Kidney glomerular epithelial cell (primary cell): ENCODE measurements at regions not wholly inside any gene's neighbourhood (a gene's known extent, or its start where the extent isn't known, plus 50 kb on each side); places are given as distances from the start of the nearest gene placed in this dataset.
"Not testable (repeated sequence)": the region's sequence is repeated elsewhere in the genome, so short reads cannot be mapped to it uniquely, and the experiment has no call there.

ENCODE experiments used
- DNase-seq: peaks from one replicate; lab custom pipeline; 2025; lab: John Stamatoyannopoulos, UW

DNA sequence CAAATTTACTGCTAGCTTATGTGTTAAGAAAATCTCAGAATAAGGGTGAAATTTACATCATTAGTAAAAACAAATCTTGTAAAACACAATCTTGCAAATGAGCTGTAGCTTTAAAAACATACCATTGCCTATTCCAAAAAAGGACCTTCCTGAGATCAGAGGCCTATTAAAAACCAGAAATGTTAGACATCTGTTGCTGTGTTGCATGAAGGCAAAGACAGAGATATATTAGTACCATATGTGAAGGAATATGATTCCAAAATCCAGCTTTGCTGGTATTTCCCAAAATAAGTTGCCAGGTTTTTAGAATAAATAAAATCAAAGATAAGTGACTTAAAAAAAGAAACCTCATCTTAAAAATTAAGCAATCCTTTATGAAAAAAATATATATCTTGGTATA, 504.1 kb upstream of the CDIN1 start:
- DNase-seq, result no peak

DNA sequence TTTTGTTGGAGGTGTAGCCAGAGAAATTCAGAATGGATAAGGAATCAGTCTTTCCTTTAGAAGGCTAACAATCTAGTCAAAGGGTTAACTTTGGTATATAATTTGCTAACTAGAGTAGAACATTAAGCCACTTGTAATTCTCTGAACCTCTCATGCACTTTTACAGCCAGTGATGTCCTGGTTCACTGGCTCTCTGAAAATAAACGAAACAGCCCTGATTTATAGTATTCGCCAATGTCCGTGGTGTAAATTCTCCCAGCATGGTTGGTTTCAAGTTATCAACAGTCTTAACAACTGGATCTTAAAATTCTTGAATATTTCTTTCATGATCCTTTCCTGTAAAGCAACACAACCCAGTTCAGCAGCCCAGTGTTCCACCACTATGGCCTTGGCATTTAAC, 500.4 kb upstream of the CDIN1 start:
- peak; percentile 38 for DNase-seq

DNA sequence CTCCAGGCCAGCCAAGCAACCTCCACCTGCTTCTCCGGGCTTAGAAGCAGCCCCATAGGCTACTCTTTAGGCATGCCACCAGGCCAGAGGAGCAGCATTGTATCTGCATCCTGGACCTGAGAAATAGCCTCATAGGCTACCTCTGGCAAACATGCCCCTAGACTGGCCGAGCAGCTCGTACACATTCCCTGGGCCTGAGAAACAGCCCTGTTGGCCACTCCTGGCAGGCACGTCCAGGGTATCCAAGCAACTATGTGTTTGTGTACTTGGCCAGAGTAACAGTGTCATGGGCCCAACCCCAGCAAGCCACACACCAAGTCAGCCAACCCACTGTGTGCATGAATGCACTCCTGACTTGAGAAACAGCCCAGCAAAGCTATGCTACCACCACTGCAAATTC, 498.7 kb upstream of the CDIN1 start:
- DNase-seq, result no peak

DNA sequence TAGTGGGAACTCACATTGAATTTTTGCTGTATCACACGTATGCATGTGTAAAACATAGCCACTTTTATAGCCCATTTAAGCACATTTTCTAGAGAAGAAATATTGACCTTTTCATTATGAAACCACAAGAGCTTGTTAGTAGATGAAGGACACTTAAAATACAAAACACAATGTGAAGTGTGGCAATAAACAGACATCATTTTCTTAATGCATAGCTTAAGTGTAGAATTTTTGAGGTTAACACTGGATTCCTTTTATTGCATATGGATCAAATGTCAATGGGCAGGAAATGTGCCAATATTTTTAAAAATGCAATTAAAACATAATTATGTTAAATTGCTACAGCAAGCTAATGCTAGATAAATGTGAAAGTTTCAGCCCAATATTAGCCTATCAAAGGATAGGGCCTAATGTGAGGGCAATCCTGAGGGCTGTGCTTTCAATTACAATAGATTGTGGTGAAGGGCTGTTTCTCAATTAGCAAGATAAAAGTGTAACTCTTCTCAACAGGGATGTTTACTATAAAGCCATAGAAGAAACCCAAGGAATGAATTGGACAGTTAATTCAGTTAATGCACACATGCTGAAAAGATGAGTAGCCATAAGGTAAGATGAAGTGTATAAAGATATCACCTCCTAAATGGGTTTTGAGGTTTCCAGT, 489.0 kb upstream of the CDIN1 start:
- DNase-seq, result no peak

DNA sequence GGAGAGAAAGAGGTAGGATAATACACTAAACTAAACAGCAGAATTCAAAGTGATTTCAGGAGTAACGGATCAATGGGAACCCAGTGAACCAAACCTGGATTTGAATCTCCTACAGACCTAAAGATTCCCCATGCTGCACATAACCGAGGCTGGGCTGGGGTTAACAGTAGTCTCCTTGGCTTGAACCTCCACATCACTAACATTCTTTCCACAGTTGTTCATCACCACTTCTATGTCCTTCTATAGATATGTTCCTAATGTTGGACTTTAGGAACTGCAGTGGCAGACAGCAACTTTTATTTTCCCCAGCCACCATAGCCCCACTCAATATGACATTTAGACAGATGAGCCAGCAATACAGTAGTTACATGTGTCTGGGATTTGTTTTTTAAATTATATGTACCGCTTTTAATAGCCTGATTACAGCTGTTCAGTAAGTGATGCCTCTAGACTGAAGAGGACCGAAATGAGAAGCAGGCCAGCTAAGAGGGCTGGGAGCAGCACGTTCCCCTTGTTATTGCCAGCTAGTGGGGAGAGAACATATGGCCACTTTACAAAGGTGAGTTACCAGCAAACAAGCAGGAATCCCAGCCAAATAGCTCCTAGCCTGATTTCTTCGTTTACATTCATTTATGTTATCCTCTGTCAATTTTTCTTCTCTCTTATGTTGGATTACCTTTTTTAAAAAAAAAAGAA, 472.6 kb upstream of the CDIN1 start:
- DNase-seq, result no peak

DNA sequence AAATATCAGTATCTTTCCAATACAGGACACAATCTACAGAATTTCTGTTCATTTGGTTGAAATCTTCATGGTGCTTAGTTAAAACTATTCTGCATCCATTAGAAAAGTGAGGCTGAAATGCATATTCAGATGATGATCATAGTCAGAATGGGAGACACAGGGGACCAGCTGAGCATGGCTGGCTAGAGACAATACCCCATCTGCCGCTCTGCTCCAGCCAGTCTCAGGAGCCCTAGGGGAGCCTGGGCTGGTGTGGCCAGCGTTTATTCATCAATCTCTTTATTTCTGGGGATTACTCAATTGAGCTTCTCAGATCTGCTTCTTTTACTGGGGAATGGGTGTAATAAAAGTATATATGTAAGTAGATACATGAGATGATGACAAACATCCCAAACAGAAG, 470.9 kb upstream of the CDIN1 start:
- no peak for DNase-seq

DNA sequence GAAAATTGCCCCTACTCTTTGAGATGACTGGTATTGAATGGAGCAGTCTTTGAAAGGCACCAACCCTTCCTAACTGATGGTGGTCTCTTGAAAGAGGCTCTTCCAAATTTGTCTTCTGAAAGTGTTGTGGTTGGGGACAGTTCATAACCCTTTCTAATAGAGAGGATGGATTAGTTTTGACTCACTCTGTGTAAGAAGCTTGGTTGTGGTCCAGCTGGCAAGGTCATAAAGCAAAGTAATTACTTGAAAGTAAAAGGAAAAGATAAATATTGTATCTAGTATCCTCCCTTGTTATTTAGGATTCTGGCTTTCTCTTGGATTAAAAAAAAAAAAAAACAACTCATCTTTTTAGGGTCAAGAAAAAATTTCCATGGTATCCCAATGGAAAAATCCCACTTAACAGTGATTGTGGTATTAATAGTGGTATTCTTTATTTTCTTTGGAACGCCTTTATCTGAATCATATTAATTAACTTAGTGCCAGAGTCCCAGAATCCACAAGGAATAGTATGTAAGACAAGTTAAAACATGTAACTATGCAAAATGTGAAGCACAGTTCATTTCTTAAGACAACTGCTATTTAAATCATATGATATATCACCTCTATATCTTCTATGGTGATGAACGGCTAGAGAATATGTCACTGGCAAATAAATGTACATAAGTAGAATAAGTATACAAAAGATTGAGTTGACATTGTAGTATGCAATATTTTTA, 469.3 kb upstream of the CDIN1 start:
- no peak for DNase-seq

DNA sequence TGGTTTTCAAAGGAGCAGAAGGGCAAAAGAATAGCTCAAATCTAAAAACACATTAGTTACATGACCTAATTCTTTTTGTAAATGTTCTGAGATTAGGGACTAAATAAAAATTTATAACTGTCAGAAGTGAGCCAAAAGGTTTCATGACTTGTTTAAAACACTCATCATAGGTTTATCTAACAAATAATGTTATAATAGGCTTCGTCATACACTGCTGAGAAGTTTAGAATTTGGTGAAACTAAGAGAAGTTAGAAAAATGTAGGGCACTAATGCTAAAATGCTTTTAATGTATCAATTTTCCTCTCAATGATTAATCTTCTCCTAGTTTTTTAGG, 468.8 kb upstream of the CDIN1 start:
- DNase-seq, result no peak

DNA sequence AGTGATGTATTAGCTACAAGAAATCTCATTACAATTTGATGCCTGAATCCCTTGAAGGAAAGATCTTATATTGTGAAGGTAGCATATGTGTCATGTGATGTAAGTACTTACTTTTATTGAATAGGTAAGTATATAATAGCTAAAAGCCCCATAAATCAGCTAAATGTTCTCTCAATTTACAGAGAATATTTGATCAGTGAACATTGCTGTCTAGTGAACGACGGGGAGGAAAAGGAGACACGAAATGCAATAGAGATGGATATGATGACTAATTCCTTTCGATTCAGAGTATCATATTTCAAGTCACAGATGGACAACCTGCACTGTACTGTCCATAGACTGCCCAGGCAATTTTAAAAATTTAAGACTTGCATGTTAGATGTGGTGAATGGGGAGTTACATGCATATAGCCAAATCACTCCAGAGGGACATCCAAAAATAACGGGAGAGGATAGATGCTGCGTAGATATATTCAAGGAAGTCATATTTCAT, 462.1 kb upstream of the CDIN1 start:
- DNase-seq, result no peak

DNA sequence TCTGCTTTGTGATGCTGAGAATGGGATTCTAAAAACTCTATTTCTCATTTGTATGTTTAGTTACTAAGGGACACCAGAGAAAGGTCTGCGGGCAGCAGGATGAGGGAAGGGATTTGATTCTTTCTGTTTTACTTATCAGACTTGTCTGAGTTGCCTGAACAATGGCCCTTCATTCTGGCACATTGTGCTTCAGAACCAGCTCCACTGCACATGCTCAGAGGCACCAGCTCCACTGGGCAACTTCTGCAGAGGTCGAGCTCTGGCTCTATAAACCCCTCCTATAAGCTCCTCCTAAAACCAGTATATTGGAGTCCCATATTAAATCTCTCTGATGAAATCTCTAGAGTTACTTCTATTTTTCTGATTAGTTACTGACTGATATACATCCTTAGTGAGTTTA, 453.2 kb upstream of the CDIN1 start:
- no peak for DNase-seq

DNA sequence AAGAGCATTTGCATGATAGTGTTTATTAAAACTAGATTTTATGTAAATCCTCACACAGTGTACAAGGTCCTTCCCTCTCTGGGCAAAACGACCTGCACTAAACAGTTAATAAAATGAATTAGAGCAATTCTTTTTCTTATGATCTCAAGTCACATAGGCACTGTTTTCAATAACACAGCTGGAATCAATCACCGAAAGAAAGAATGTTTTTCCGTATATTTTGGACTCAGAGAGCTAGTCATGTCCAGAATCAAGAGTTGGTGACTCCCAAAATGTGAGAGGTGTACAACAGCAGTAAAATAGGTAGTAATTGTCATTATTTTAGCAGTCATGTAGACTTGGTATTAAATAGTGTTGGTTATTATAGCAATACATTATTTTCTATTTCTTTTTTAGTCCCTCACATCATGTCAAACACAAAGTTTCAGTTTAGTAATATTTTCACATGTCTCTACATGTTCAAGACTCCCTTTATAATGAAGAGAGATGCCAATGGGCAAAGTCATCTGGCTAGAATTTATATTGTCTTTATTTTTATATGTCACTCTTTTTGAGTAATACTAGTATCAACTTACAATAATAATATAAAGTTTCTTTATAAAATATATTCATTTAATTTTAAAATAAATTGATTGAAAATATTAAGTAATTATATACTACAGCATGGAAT, 448.6 kb upstream of the CDIN1 start:
- DNase-seq, result no peak

DNA sequence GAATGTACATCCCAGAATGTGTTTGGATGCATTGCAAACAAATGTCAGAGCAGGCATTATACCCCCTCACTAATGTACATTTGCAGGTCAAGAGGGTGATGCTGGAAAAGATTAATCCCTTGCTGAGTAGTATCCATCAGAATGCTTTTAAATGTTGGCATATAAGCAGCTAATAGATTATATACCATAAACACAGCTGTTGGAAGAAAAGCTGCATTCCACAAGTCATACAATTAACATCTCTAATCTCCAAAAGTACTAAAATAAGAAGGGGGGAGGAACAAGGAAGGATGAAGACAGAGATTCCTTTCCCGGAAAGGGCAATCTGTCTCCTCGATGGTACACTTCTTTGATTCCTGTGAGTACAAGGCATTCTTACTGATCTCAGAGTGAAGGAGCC, 445.7 kb upstream of the CDIN1 start:
- DNase-seq, result no peak

DNA sequence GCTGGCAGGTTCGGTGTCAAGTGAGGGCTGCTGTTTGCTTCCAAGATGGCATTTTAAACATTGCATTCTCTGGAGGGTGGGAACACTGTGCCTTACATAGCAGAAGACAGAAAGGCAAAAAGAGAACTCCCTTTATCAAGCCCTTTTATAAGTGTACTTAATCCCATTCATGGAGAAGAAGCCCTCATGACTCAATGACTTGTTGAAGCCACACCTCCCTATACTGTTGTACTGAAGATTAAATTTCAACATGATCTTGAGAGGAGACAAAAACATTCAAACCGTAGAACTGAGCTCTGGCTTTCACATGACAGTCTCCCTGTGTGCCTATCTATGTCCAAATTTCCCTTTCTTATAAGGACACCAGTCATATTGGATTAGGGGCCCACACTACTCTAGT, 443.4 kb upstream of the CDIN1 start:
- DNase-seq, result no peak

DNA sequence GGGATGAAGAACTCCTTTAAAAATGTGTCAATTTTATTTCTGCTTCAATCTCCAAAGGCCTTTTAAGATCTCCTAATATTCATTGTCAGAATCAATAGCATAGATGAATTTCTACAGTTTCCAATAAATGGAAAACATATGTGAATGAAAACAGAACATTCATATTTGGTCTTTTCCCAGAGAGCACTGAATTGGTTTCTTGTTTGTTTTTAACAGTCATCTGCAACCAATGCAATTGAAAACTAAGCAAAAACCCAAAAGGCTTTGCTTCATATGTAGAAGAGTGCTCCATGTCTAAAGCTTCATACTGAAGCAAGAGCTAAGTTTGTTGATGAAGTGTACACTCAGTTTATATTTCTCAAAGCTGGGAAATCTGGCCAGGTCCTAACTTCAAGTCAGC, 426.5 kb upstream of the CDIN1 start:
- DNase-seq, result no peak

DNA sequence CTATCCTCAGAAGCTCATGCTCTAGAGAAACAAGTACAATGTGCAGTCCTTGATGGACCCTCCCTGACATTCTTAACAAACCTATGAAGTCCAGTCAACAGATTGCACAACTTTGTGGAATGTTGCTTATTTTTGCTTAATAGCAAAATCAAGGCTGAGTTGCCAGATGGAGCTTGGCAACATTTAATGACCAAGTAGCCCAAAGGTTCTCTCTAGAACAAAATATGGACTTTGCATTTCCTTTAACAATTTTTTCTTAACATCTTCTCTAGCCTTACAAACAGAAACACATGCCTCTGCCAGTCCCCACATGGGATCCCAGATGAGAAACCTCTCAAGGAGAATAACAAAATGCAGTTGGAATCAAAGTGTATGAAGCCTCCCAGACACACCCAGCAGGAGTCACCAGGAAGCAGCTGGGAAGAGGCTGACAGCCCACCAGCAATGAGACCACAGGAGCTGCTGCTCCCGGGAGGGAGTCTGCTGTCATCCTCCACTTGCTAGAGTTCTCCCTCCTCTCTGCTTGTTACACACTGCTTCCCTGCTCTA, 422.5 kb upstream of the CDIN1 start:
- DNase-seq, result no peak

DNA sequence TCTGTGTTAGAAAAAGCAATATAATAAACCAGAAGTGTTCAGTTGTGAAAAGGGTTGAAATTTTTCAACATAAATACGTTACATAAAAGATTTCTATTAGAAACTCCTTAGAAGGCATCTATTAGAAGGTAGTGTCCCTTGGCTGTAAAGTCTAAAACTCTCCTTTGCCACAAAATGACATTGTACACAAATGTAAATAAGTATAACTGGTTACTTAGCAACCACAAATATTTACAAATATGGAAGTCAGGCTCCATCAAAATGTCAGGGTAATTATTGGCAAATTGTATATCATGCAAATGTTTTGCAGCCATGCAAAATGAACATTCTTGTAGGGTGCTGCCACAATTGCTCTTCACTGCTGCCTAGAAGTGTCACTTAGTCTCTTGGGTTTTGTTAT, 419.1 kb upstream of the CDIN1 start:
- DNase-seq, result no peak

DNA sequence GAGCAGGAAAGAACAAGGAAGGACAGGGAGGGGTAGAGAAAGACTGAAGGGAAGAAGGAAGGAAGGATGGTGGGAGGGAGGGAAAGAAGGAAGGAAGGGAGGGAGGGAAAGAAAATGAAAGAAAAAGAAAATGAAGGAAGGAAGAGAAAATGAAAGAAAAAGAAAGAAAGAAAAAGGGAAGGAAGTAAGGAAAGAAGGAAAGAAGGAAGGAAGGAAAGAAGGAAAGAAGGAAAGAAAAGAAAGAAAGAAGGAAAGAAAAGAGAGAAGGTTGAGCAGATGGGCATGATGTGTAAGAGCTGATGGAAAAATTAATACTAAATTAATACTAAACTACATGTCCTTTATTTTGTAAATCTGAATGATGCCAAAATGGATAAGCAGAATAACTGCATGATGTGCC, 418.3 kb upstream of the CDIN1 start:
- no peak for DNase-seq

DNA sequence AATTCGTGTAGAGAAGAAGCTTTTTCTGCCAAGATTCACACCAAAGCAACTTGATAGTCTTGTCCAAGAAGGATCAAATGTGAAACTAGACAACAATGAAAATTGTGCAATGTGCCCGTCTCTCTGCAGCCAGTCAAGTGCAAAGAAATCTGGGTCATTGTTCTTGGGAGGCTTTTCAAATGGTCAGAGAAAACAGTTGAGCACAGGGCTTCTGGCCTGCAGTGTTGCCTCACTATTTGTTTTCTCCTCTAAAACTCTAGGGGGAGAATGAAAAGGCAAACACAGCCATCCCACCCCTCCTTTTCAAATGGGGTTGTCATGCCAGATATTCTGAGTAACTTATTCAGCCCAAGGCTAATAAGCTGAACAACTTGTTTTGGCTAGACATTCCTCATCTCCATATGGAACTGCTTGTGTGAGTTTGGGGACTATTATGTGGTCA, 417.6 kb upstream of the CDIN1 start:
- DNase-seq, result no peak

DNA sequence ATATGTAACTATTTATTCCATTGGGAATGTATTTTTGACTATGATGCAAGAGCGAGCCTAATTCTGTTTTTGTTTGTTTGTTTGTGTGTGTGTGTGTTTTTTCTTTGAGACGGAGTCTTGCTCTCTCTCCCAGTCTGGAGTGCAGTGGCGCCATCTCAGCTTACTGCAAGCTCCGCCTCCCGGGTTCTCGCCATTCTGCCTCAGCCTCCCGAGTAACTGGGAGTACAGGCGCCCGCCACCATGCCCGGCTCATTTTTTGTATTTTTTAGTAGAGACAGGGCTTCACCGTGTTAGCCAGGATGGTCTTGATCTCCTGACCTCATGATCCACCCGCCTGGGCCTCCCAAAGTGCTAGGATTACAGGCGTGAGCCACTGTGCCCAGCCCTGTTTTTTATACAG, 415.4 kb upstream of the CDIN1 start:
- not testable (repeated sequence) for DNase-seq

DNA sequence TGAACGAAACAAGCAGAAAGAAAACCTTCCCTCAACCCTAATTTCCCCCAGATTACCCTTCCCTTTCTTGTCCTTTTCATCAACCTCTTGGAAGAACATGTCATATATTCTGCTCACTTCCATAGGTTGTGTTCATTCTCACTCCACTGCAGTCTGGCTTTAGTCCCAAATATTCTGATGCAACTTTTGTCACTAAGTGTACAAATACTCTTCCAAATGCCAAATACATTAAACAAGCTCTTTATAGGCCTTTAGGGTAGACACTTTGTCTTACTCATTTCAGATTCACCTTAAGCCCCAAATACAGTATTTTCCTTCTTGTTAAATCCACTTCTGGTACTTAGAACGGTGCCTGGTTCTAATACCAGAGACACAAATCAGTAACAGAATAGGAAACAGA, 406.5 kb upstream of the CDIN1 start:
- no peak for DNase-seq

DNA sequence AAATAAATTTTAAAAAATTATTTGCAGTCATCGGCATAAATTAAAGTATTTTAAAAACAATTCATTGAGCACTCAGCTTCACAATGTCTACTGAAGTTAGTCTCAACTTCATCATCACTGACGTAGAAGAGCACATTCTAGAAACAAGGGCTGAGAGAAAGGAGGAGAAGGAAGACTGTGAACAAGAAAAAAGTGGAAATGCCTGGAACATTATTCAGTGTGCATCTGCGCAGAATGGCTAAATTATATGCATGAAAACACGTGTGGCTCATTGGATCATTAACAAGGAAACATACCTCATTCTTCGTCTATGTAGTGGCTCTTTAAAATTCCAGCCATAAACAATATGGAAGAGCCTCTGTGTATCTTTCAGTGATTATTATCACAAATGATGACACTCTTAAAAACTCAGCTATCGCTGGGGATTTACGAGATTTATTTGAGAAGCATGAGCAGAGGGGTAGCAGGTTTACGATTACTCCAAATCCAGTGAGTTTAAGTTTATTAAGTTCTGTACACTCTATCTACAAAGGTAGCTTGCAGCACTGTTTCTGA, 404.2 kb upstream of the CDIN1 start:
- DNase-seq, result no peak

DNA sequence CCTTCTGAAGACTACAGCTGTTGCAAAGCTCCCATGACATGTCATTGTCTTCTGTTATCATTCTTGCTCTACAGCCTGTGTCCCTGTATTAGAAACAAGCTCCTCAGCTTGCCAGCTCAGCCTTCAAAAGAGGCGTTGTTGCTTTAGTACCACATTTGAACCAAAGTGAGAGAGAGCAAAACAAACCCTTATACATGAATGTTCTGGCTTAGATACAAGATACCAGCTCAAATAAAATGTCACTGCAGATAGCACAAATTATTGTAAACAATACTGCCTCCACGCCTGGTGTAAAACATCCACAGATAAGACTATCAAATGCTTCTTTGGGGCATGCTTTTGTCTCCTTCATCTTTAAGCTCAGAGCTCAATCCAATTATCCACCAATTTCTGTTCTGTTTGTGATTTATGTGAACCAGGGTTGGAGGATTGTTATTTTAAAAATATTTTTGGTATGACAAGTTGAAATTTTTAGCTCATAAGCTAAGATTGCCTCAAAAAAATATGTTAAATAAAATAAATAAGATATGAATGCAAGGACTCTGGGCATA, 403.6 kb upstream of the CDIN1 start:
- DNase-seq, result no peak
